IMR-90 (cell line): ENCODE measurements at regions not wholly inside any gene's neighbourhood (a gene's known extent, or its start where the extent isn't known, plus 50 kb on each side); places are given as distances from the start of the nearest gene placed in this dataset.

Source experiments
- ATAC-seq: fragments of 200-7000 bp; cut with Tn5 transposase; 2 replicates; pipeline ENCODE4 v1.9.1; 2020; ENCODE audit warnings: low read depth, mild to moderate bottlenecking, moderate library complexity
- BruUV-seq: library from RNA; stranded (reverse); fragments of 400-500 nt; replicated peaks from 2 replicates; lab custom pipeline; 2021; lab: Mats Ljungman, UMichigan
- CTCF ChIA-PET: fragments of 300-600 bp; formaldehyde crosslinking; extraction: SDS; loops from one replicate; lab custom pipeline; 2021; ENCODE audit warnings: antibody characterized with exemption; lab: Yijun Ruan, JAX
- POLR2A ChIA-PET: fragments of 300-600 bp; sonication (Branson Sonifier 250); formaldehyde crosslinking; loops from one replicate; lab custom pipeline; 2022; ENCODE audit warnings: antibody characterized with exemption; ENCODE audit not compliant: unreplicated experiment; lab: Charles Lee
- DNase-seq: peaks from one replicate; pipeline ENCODE4 v3.0.0; 2013
- H2AFZ ChIP-seq: replicated peaks from 2 replicates; pipeline ENCODE3; 2013; ENCODE audit warnings: low read length, mild to moderate bottlenecking; ENCODE audit not compliant: poor library complexity
- H2AK5ac ChIP-seq: 2 replicates; pipeline ENCODE4 v1.6.1; 2013; ENCODE audit warnings: low read depth, low read length, inconsistent platforms
- H2AK9ac ChIP-seq: replicated peaks from 2 replicates; pipeline ENCODE3; 2013; ENCODE audit warnings: mild to moderate bottlenecking, low read depth, low read length, moderate library complexity; ENCODE audit not compliant: poor library complexity
- H2BK120ac ChIP-seq: 2 replicates; pipeline ENCODE4 v1.6.1; 2013; ENCODE audit warnings: low read depth, low read length, inconsistent platforms
- H2BK15ac ChIP-seq: 3 replicates; pipeline ENCODE4 v1.6.1; 2013; ENCODE audit warnings: low read depth, low read length, inconsistent platforms
- H2BK20ac ChIP-seq: 2 replicates; pipeline ENCODE4 v1.6.1; 2013; ENCODE audit warnings: low read depth, mild to moderate bottlenecking, inconsistent platforms, low read length, moderate library complexity
- H2BK5ac ChIP-seq: 2 replicates; pipeline ENCODE4 v1.6.1; 2013; ENCODE audit warnings: mild to moderate bottlenecking, low read depth, low read length, inconsistent platforms; ENCODE audit not compliant: poor library complexity, severe bottlenecking
- H3K14ac ChIP-seq: replicated peaks from 2 replicates; pipeline ENCODE4 v1.6.1; 2013; ENCODE audit warnings: low read depth, low read length, inconsistent platforms
- H3K18ac ChIP-seq: 2 replicates; pipeline ENCODE4 v1.6.1; 2013; ENCODE audit warnings: low read depth, low read length, control low read depth
- H3K23ac ChIP-seq: 2 replicates; pipeline ENCODE4 v1.6.1; 2013; ENCODE audit warnings: low read depth, low read length, inconsistent platforms
- H3K27ac ChIP-seq: 2 replicates; pipeline ENCODE4 v1.5.1; 2013; ENCODE audit warnings: mild to moderate bottlenecking, control low read depth, low read length; ENCODE audit not compliant: insufficient read depth
- H3K27me3 ChIP-seq: 2 replicates; pipeline ENCODE4 v1.6.1; 2013; ENCODE audit warnings: low read length; ENCODE audit not compliant: control insufficient read depth, insufficient read depth
- H3K36me3 ChIP-seq: 2 replicates; pipeline ENCODE4 v1.6.1; 2013; ENCODE audit warnings: low read length, mixed read lengths; ENCODE audit not compliant: control insufficient read depth, insufficient read depth
- H3K4ac ChIP-seq: 2 replicates; pipeline ENCODE4 v1.6.1; 2013; ENCODE audit warnings: low read depth, low read length, inconsistent platforms
- H3K4me1 ChIP-seq: 2 replicates; pipeline ENCODE4 v1.6.1; 2013; ENCODE audit warnings: low read length, mixed read lengths; ENCODE audit not compliant: control insufficient read depth, insufficient read depth
- H3K4me2 ChIP-seq: 2 replicates; pipeline ENCODE4 v1.6.1; 2013; ENCODE audit warnings: low read depth, mild to moderate bottlenecking, control low read depth, low read length, moderate library complexity
- H3K4me3 ChIP-seq: 2 replicates; pipeline ENCODE4 v1.5.1; 2013; ENCODE audit warnings: low read depth, mild to moderate bottlenecking, control low read depth, low read length, moderate library complexity; ENCODE audit not compliant: insufficient read depth
- H3K56ac ChIP-seq: 2 replicates; pipeline ENCODE4 v1.6.1; 2013; ENCODE audit warnings: low read length, inconsistent platforms; ENCODE audit not compliant: insufficient read depth; ENCODE audit errors: extremely low read depth
- H3K79me1 ChIP-seq, 2 experiments: 2 replicates each; pipeline ENCODE4 v1.6.1; 2013; ENCODE audit warnings: low read length in 2 of 2, inconsistent platforms in 1 of 2, low read depth in 1 of 2
- H3K9ac ChIP-seq: 2 replicates; pipeline ENCODE4 v1.6.1; 2013; ENCODE audit warnings: low read depth, low read length, control low read depth
- H3K9me1 ChIP-seq: 2 replicates; pipeline ENCODE4 v1.6.1; 2013; ENCODE audit warnings: low read length, inconsistent platforms; ENCODE audit not compliant: insufficient read depth
- H3K9me3 ChIP-seq: 2 replicates; pipeline ENCODE4 v1.6.1; 2013; ENCODE audit warnings: low read length; ENCODE audit not compliant: control insufficient read depth, insufficient read depth
- H4K20me1 ChIP-seq: 2 replicates; pipeline ENCODE4 v1.6.1; 2013; ENCODE audit warnings: low read length, inconsistent platforms; ENCODE audit not compliant: insufficient read depth
- H4K5ac ChIP-seq: 2 replicates; pipeline ENCODE4 v1.6.1; 2013; ENCODE audit warnings: mild to moderate bottlenecking, low read depth, low read length, control low read depth
- H4K8ac ChIP-seq, 2 experiments: 2 replicates each; pipeline ENCODE4 v1.6.1; 2013; ENCODE audit warnings: low read depth in 2 of 2, low read length in 2 of 2, control low read depth in 1 of 2, inconsistent platforms in 1 of 2
- H4K91ac ChIP-seq: 2 replicates; pipeline ENCODE4 v1.6.1; 2013; ENCODE audit warnings: low read depth, low read length, inconsistent platforms; ENCODE audit not compliant: insufficient read depth
- CEBPB ChIP-seq: IDR thresholded peaks from 2 replicates; pipeline ENCODE4 v1.6.1; 2012; ENCODE audit warnings: low read depth, low read length, improper control_type of control experiment
- CHD1 ChIP-seq: IDR thresholded peaks from 2 replicates; pipeline ENCODE4 v1.6.1; 2012; ENCODE audit warnings: low read depth, low read length, improper control_type of control experiment
- FOS ChIP-seq: fragments of 150-350 bp; IDR thresholded peaks from 2 replicates; pipeline ENCODE4 v1.6.1; 2016; ENCODE audit warnings: low read depth, low read length
- MAFK ChIP-seq: IDR thresholded peaks from 2 replicates; pipeline ENCODE4 v1.6.1; 2012; ENCODE audit warnings: low read depth, low read length, improper control_type of control experiment
- MAZ ChIP-seq: IDR thresholded peaks from 2 replicates; pipeline ENCODE4 v1.6.1; 2012; ENCODE audit warnings: low read depth, mild to moderate bottlenecking, low read length, improper control_type of control experiment, moderate library complexity, borderline replicate concordance
- MXI1 ChIP-seq: IDR thresholded peaks from 2 replicates; pipeline ENCODE4 v1.6.1; 2012; ENCODE audit warnings: low read depth, mild to moderate bottlenecking, low read length, moderate library complexity, borderline replicate concordance
- NFE2L2 ChIP-seq: fragments of 150-350 bp; IDR thresholded peaks from 2 replicates; pipeline ENCODE4 v1.6.1; 2016; ENCODE audit warnings: low read depth, mild to moderate bottlenecking, low read length
- POLR2A ChIP-seq: IDR thresholded peaks from 2 replicates; pipeline ENCODE4 v1.6.1; 2012; ENCODE audit warnings: mild to moderate bottlenecking, low read depth, low read length
- RAD21 ChIP-seq: IDR thresholded peaks from 2 replicates; pipeline ENCODE4 v1.6.1; 2012; ENCODE audit warnings: low read length, improper control_type of control experiment
- RCOR1 ChIP-seq: IDR thresholded peaks from 2 replicates; pipeline ENCODE4 v1.6.1; 2012; ENCODE audit warnings: mild to moderate bottlenecking, low read length, improper control_type of control experiment; ENCODE audit not compliant: insufficient replicate concordance
- RFX5 ChIP-seq: IDR thresholded peaks from 2 replicates; pipeline ENCODE4 v1.8.0; 2012; ENCODE audit warnings: low read depth, mild to moderate bottlenecking, low read length, moderate library complexity
- SMC3 ChIP-seq: fragments of 150-350 bp; IDR thresholded peaks from 2 replicates; pipeline ENCODE4 v1.6.1; 2016; ENCODE audit warnings: low read depth, mild to moderate bottlenecking, antibody characterized with exemption, low read length, moderate library complexity
- whole genome bisulfite sequencing, 2 experiments: methylation state at CpG; one replicate each; pipeline versions ENCODE4 v1.1.5 to v1.1.7; 2013; ENCODE audit warnings: missing lambda C conversion rate in 2 of 2; ENCODE audit not compliant: insufficient read length in 1 of 2; ENCODE audit errors: extremely low coverage in 2 of 2; 5-methylcytosine and 5-hydroxymethylcytosine counted together
- dilution Hi-C: fragments of 300-500 bp; cut with HindIII; formaldehyde crosslinking; loops from one replicate; pipeline ENCODE4 v1.14.3; 2018; ENCODE audit warnings: low sequenced_read_pairs; ENCODE audit not compliant: unreplicated experiment
- in situ Hi-C: fragments of 300-500 bp; cut with MboI; formaldehyde crosslinking; loops from 3 replicates; pipeline ENCODE4 v1.14.3; 2019; ENCODE audit warnings: low sequenced_read_pairs, inconsistent platforms, mixed read lengths
- intact Hi-C: fragments of 100-400 bp; cut with micrococcal nuclease; formaldehyde crosslinking; loops from 2 replicates; pipeline ENCODE4 v1.10.0; 2022
- TF ChIP-seq, protein P1 (sequence below): conservative IDR thresholded peaks from 2 replicates; pipeline ENCODE4 v1.5.1; 2012; ENCODE audit warnings: mild to moderate bottlenecking, low read depth, low read length, improper control_type of control experiment
- TF ChIP-seq, protein P2 (sequence below): fragments of 150-350 bp; IDR thresholded peaks from 2 replicates; pipeline ENCODE4 v1.6.1; 2016; ENCODE audit warnings: low read depth, mild to moderate bottlenecking, low read length, moderate library complexity, borderline replicate concordance
- TF ChIP-seq, protein P3 (sequence below): fragments of 150-350 bp; IDR thresholded peaks from 2 replicates; pipeline ENCODE4 v1.6.1; 2017; ENCODE audit warnings: mild to moderate bottlenecking, antibody characterized with exemption, low read length, low read depth

DNA sequence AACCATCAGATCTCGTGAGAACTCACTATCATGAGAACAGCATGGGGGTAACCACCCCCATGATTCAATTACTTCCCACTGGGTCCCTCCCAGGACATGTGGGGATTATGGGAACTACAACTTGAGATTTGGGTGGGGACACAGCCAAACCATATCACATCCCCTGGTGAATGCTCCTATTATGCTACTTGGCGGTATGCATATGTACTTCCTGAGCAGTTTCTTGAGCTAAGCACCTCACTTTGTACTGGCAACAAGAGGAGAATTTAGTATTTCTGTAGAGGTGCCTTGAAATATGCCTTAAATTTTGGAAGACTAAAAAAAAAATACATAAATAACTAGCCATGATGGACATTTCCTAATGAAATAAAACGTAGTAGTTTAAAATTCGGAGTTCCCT lies 327.2 kb upstream of the CITED2 start:
- CTCF ChIA-PET: no interaction called here
- in situ Hi-C loops: no loop called here
- no peak overlapping the region for H3K56ac ChIP-seq

More for the DNA sequence above, 327.2 kb upstream of the CITED2 start:
- Histone ChIP-seq H3K4ac (no peak overlapping the region), H4K20me1 (no peaks in the 10 kb centered on the region), H3K79me1 (no peaks in the 10 kb centered on the region), H3K9me1 (no peaks in the 10 kb centered on the region), H3K9me3 (no peaks in the 10 kb centered on the region), H4K8ac (no peak overlapping the region), H3K23ac (no peak overlapping the region), H2AFZ (no peak overlapping the region), H4K5ac (no peak overlapping the region), H3K14ac (no peak overlapping the region), H3K4me2 (no peak overlapping the region), H2BK5ac (no peak overlapping the region), H3K4me3 (no peak overlapping the region), H3K36me3 (no peaks in the 10 kb centered on the region), H3K27me3 (no peaks in the 10 kb centered on the region), H3K9ac (no peak overlapping the region), H3K4me1 (no peaks in the 10 kb centered on the region; the same call in 1 of the 2 replicates), H2BK15ac (no peak overlapping the region), H2AK9ac (no peak overlapping the region), H2BK20ac (no peak overlapping the region), H2AK5ac (no peak overlapping the region), H3K18ac (no peak overlapping the region), H4K91ac (no peak overlapping the region), H3K27ac (no peak overlapping the region), H2BK120ac (no peak overlapping the region)
- POLR2A ChIA-PET: no interaction called here
- dilution Hi-C loops (no loop called here), intact Hi-C loops (no loop called here)
- WGBS, 2 experiments: no CpG with 5 or more reads among the region's 4 CpGs
- DNase-seq (no peak), ATAC-seq (no peak)
- TF ChIP-seq RAD21: no peak
- no peak for TF ChIP-seq MAFK
- TF ChIP-seq, protein P1, sequence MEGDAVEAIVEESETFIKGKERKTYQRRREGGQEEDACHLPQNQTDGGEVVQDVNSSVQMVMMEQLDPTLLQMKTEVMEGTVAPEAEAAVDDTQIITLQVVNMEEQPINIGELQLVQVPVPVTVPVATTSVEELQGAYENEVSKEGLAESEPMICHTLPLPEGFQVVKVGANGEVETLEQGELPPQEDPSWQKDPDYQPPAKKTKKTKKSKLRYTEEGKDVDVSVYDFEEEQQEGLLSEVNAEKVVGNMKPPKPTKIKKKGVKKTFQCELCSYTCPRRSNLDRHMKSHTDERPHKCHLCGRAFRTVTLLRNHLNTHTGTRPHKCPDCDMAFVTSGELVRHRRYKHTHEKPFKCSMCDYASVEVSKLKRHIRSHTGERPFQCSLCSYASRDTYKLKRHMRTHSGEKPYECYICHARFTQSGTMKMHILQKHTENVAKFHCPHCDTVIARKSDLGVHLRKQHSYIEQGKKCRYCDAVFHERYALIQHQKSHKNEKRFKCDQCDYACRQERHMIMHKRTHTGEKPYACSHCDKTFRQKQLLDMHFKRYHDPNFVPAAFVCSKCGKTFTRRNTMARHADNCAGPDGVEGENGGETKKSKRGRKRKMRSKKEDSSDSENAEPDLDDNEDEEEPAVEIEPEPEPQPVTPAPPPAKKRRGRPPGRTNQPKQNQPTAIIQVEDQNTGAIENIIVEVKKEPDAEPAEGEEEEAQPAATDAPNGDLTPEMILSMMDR: no peak
- TF ChIP-seq RFX5: no peak
- no peak for TF ChIP-seq SMC3
- no peak for TF ChIP-seq RCOR1
- TF ChIP-seq CHD1: no peak
- TF ChIP-seq FOS: no peak
- no peak for TF ChIP-seq POLR2A
- no peak for TF ChIP-seq MXI1
- TF ChIP-seq CEBPB: no peak
- TF ChIP-seq, protein P2, sequence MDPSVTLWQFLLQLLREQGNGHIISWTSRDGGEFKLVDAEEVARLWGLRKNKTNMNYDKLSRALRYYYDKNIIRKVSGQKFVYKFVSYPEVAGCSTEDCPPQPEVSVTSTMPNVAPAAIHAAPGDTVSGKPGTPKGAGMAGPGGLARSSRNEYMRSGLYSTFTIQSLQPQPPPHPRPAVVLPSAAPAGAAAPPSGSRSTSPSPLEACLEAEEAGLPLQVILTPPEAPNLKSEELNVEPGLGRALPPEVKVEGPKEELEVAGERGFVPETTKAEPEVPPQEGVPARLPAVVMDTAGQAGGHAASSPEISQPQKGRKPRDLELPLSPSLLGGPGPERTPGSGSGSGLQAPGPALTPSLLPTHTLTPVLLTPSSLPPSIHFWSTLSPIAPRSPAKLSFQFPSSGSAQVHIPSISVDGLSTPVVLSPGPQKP: no peak
- TF ChIP-seq, protein P3, sequence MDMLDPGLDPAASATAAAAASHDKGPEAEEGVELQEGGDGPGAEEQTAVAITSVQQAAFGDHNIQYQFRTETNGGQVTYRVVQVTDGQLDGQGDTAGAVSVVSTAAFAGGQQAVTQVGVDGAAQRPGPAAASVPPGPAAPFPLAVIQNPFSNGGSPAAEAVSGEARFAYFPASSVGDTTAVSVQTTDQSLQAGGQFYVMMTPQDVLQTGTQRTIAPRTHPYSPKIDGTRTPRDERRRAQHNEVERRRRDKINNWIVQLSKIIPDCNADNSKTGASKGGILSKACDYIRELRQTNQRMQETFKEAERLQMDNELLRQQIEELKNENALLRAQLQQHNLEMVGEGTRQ: no peak
- TF ChIP-seq MAZ: no peak
- no peak for TF ChIP-seq NFE2L2
- no TSS peak for BruUV-seq
